ENCODE measurements at regions not wholly inside any gene's neighbourhood (a gene's known extent, or its start where the extent isn't known, plus 50 kb on each side); places are given as distances from the start of the nearest gene placed in this dataset.
"Not testable (repeated sequence)": the region's sequence is repeated elsewhere in the genome, so short reads cannot be mapped to it uniquely, and the experiment has no call there.

DNA sequence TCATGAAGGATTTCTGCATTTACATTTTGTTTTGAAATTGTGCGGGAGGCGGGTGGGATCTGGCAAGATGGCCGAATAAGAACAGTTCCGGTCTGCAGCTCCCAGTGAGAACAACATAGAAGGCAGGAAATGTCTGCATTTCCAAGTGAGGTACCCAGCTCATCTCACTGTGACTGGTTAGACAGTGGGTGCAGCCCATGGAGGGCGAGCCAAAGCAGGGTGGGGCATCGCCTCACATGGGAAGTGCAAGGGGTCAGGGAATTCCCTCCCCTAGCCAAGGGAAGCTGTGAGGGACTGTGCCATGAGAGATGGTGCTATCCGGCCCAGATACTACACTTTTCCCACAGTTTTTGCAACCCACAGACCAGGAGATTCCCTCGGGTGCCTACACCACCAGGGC, 215.0 kb upstream of the USP24 start:
- ATAC-seq; BruUV-seq (replicated peaks); CTCF ChIA-PET; H3F3A ChIP-seq (ENCODE audit: low read length, unreplicated experiment); H3K27me3 ChIP-seq (ENCODE audit: low read length); DNase-seq; H4K20me1 ChIP-seq (ENCODE audit: low read length); H2AFZ ChIP-seq (ENCODE audit: low read length); H3K9me3 ChIP-seq (ENCODE audit: low read length); H3K4me3 ChIP-seq (ENCODE audit: low read length); intact Hi-C loops (cut with micrococcal nuclease); H3K79me2 ChIP-seq (ENCODE audit: low read length); H3K36me3 ChIP-seq (ENCODE audit: low read depth, low read length); H3K9me2 ChIP-seq (replicated peaks; ENCODE audit: low read length): not testable (repeated sequence)
- H3K4me2 ChIP-seq (ENCODE audit: low read length): peak overlapping the region; percentile 65
- H3K4me1 ChIP-seq (ENCODE audit: insufficient read depth, low read length): peaks cover 46% of the 10 kb centered on the region
- POLR2A ChIA-PET (ENCODE audit: unreplicated experiment): interaction anchor here (0.6 kb wide), 1 partner anchor 876 kb away, joined by 3 read pairs; no protein-coding TSS in a partner anchor
- peak overlapping the region; percentile 99 for H3K27ac ChIP-seq (ENCODE audit: low read length)
- H3K9ac ChIP-seq (ENCODE audit: low read length): peak overlapping the region; percentile 81

DNA sequence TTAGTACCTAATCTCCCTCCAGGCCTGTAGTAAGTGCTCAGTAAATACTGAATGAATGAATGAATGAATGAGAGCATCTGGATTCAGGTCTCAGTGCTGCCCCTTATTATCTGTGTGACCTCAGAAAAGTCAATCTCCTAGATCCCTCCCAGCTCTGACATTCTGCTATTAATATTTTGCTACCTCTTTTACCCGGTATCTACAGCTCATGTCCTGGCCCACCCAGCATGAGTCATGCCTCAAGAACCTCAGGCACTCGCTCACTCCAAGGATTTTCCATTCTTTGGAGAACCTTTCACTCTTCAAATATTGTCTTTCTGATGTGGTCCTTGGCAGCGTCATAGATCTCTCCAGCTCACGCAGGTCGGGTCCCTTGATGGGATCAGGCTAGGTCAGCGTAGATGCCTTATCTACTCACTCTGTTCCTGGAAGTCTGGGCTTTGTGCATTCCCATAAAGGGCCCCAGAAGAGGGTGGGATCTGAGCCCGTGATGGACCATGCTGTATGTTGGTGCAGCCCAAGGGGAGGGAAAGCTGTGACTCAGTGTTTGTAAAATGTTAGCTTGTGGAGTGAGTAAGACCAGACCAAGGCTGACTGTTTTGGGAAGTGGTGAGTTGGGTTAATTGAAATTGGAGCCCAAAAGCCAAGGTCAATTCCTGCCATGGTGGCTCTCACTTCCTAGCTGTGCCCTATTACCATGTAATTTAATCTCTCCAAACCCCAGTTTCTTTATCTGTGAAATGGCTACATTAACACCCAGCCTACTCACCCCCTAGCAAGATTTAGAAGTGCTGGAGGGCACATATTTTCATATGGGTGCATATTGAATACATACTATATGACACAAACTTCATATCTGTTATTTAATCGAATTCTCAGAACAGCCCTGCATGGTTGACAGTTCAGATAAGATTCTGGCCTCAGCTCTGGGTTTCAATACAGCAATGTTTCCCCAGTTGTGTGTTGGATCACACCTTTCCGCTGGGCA, 214.1 kb upstream of the USP24 start:
- Histone ChIP-seq H3K4me2 (ENCODE audit: low read length) (peak overlapping the region; percentile 65), H3K36me3 (ENCODE audit: low read depth, low read length) (no peaks in the 10 kb centered on the region), H3K4me3 (ENCODE audit: low read length) (no peak overlapping the region), H3K27me3 (ENCODE audit: low read length) (no peaks in the 10 kb centered on the region), H3K9ac (ENCODE audit: low read length) (peak overlapping the region; percentile 81), H3K9me3 (ENCODE audit: low read length) (no peaks in the 10 kb centered on the region), H3K27ac (ENCODE audit: low read length) (peak overlapping the region; percentile 99), H3F3A (ENCODE audit: low read length, unreplicated experiment) (peaks cover 6% of the 10 kb centered on the region), H3K4me1 (ENCODE audit: insufficient read depth, low read length) (peaks cover 46% of the 10 kb centered on the region), H4K20me1 (ENCODE audit: low read length) (no peaks in the 10 kb centered on the region), H3K79me2 (ENCODE audit: low read length) (no peaks in the 10 kb centered on the region), H2AFZ (ENCODE audit: low read length) (no peak overlapping the region), H3K9me2 (replicated peaks; ENCODE audit: low read length) (no peaks in the 10 kb centered on the region)
- ATAC-seq: peak; percentile 87
- no peak for TF ChIP-seq EZH2 (IDR thresholded peaks at IDR 0.05; ENCODE audit: low read length, unreplicated experiment)
- TF ChIP-seq EZH2phosphoT487 (IDR thresholded peaks at IDR 0.05; ENCODE audit: borderline replicate concordance, low read length): no peak
- TF ChIP-seq, protein P1, sequence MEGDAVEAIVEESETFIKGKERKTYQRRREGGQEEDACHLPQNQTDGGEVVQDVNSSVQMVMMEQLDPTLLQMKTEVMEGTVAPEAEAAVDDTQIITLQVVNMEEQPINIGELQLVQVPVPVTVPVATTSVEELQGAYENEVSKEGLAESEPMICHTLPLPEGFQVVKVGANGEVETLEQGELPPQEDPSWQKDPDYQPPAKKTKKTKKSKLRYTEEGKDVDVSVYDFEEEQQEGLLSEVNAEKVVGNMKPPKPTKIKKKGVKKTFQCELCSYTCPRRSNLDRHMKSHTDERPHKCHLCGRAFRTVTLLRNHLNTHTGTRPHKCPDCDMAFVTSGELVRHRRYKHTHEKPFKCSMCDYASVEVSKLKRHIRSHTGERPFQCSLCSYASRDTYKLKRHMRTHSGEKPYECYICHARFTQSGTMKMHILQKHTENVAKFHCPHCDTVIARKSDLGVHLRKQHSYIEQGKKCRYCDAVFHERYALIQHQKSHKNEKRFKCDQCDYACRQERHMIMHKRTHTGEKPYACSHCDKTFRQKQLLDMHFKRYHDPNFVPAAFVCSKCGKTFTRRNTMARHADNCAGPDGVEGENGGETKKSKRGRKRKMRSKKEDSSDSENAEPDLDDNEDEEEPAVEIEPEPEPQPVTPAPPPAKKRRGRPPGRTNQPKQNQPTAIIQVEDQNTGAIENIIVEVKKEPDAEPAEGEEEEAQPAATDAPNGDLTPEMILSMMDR (conservative IDR thresholded peaks at IDR 0.05; ENCODE audit: low read depth, low read length): no peak
- intact Hi-C loops (cut with micrococcal nuclease): loop anchor here (1.0 to 10.0 kb wide), 6 partner anchors 46 to 946 kb away; no protein-coding TSS in a partner anchor
- POLR2A ChIA-PET (ENCODE audit: unreplicated experiment): interaction anchor here (0.7 kb wide), 1 partner anchor 16 kb away, joined by 4 read pairs; no protein-coding TSS in a partner anchor
- peak; percentile 99 for DNase-seq
- BruUV-seq (replicated peaks): TSS peak; percentile 90
- CTCF ChIA-PET: interaction anchor here (1.0 to 1.3 kb wide), 3 partner anchors 50 to 68 kb away, joined by 3 to 5 read pairs (median 3); no protein-coding TSS in a partner anchor

DNA sequence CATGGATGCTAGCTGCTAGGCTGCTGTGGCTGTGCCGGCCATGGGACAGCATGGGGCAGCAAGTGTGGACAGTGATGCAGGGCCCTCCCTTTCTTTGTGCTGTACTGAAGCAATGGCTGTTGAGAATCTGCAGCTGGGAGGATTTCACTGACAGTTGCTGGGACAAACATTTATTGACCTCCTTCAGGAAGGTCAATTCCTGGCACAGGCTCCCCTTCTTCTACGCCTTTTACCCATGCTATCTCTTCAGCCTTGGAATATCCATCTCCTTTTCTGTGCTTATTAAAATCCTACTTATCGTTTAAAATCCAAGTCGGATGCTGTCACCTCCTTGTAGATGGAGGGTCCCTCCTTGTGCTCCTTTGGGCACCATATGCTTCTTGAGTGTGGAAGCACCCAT, 213.1 kb upstream of the USP24 start:
- Histone ChIP-seq H2AFZ (ENCODE audit: low read length) (no peak overlapping the region), H3F3A (ENCODE audit: low read length, unreplicated experiment) (peaks cover 6% of the 10 kb centered on the region), H3K9me2 (replicated peaks; ENCODE audit: low read length) (no peaks in the 10 kb centered on the region), H4K20me1 (ENCODE audit: low read length) (no peaks in the 10 kb centered on the region), H3K4me1 (ENCODE audit: insufficient read depth, low read length) (peaks cover 46% of the 10 kb centered on the region), H3K27me3 (ENCODE audit: low read length) (no peaks in the 10 kb centered on the region), H3K79me2 (ENCODE audit: low read length) (no peaks in the 10 kb centered on the region), H3K4me2 (ENCODE audit: low read length) (peak overlapping the region; percentile 21; the same call in 1 of the 2 replicates), H3K9me3 (ENCODE audit: low read length) (no peaks in the 10 kb centered on the region), H3K9ac (ENCODE audit: low read length) (peak overlapping the region; percentile 67), H3K4me3 (ENCODE audit: low read length) (no peak overlapping the region), H3K27ac (ENCODE audit: low read length) (peak overlapping the region; percentile 99), H3K36me3 (ENCODE audit: low read depth, low read length) (no peaks in the 10 kb centered on the region)
- BruUV-seq (replicated peaks): no TSS peak
- intact Hi-C loops (cut with micrococcal nuclease): loop anchor here (2.0 to 10.0 kb wide), 2 partner anchors 47 to 947 kb away; no protein-coding TSS in a partner anchor
- CTCF ChIA-PET: interaction anchor here (1.1 kb wide), 1 partner anchor 49 kb away, joined by 3 read pairs; no protein-coding TSS in a partner anchor
- DNase-seq (no peak), ATAC-seq (no peak)
- TF ChIP-seq, protein P1 (conservative IDR thresholded peaks at IDR 0.05; ENCODE audit: low read depth, low read length): no peak
- TF ChIP-seq EZH2phosphoT487 (IDR thresholded peaks at IDR 0.05; ENCODE audit: borderline replicate concordance, low read length) (no peak), EZH2 (IDR thresholded peaks at IDR 0.05; ENCODE audit: low read length, unreplicated experiment) (no peak)
- POLR2A ChIA-PET (ENCODE audit: unreplicated experiment): interaction anchor here (0.5 kb wide), 1 partner anchor 1151 kb away, joined by 4 read pairs; the partner anchor contains the start of gene PLPP3
